Jurkat, Clone E6-1 (cell line): ENCODE measurements at regions not wholly inside any gene's neighbourhood (a gene's known extent, or its start where the extent isn't known, plus 50 kb on each side); places are given as distances from the start of the nearest gene placed in this dataset.
"Not testable (repeated sequence)": the region's sequence is repeated elsewhere in the genome, so short reads cannot be mapped to it uniquely, and the experiment has no call there.

Experiments used
- DNase-seq: peaks from one replicate; pipeline ENCODE4 v3.0.0-alpha.2; 2011; ENCODE audit warnings: low read depth, low spot score
- H3K4me3 ChIP-seq: 2 replicates; pipeline ENCODE4 v1.5.1; 2011; ENCODE audit warnings: mild to moderate bottlenecking, low read length, control low read depth, moderate library complexity

DNA sequence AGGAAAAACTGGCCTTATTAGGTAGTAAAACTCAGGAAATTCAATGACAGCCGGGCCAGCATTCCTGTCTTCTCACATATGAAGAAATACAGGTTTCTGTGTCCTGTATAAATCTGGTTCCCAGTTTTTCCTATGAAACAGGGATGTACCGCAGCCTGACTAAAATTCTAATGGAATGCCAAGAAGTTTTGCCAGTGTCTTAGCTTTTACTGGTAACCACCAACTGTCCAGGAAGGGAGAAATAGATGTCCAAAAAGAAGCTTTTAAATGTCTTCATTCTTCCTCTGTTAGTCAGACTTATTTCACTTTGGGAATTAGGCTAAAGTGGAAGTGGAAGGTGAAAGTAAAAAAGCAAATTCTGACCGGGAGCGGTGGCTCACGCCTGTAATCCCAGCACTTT, 108.0 kb upstream of the TBL1X start:
- DNase-seq, result no peak
- H3K4me3 ChIP-seq, result no peak overlapping the region

DNA sequence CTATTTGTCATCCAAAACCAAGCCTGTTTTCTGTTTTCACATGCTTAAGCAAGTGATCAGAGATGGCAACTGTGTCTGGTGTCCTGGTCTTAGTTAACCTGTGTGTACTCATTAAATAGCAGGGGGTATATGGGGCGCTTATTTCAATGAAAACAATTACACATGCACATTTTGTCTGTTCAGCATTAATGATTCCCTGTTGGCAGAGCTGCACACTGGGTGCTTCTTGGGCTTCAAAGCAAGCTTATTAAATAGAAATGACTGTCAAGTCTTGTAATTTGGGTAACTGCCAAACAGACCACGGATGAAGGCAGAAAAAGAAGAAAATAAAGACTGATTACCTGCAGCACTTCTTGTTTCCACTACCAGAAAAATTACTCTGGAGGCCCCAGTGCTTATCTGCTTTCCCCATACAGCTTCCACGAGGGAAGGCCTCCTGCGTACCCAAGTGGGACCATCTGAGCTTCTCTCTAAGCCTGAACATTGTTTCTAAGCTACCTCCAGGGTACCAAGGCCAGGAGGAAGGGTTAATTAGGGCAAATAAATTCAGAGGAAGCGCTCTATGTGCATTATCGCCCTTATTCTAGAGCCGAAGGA, 107.2 kb upstream of the TBL1X start:
- no peak for DNase-seq
- no peak overlapping the region for H3K4me3 ChIP-seq

DNA sequence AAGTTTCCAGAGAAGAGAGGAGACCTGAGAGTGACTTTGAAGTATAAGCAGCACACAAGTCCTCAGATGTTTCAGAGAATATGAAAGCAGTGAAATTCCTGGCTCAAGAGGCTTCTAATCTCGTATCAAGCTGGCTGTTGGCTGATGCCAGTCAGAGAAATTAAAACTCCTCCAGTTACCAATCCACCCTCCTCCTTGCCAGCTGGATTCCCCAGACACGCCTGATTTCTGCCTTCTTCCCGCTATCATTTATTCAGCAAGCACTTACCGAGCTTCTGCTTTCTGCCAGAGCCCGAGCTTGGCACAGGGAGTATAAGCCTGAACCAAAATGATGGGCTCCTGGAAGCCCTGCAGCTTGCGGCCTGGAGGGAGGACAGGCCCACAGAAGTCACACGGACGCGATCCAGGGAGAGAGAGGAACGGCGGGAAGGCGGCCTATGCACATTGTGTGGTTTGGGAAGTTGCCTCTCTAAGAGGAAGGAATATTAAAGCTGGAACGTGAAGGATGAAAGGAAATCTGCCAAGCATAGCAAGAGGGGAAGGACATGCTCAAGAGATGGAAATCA, 102.4 kb upstream of the TBL1X start:
- DNase-seq, result no peak
- no peak overlapping the region for H3K4me3 ChIP-seq

DNA sequence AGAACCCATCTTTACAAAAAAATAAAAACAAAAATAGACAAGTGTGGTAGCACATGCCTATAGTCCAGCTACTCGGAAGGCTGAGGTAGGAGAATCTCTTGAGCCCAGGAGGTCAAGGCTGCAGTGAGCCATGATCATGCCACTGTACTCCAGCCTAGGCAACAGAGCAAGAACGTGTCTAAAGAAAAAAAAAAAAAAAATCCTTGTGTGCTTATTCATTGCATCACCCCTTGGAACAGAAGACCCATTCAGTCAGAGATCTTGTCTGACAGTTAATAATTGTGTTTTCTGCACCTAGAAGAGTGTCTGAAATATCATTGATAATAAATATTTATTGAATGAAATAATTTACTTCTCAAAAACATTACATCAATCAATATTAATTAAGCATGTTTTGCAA, 97.4 kb upstream of the TBL1X start:
- no peak overlapping the region for H3K4me3 ChIP-seq
- DNase-seq, result no peak

DNA sequence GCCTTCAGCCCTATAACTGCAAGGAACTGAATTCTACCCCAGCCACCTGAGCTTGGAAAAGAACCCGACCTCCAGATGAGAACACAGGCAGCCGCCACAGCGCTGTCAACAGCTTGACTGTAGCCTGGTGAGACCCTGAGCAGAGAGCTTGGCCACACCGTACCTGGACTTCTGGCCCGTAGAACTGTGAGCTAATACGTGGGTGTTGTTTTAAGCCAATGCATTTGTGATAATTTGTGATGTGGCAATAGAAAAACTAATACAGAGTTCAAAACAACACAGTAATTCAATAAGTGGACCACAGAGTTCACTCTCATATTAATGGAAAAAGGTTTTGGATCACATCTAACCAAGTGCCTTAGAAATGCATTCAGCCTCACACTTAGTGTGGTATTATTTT, 96.6 kb upstream of the TBL1X start:
- H3K4me3 ChIP-seq, result no peak overlapping the region

DNA sequence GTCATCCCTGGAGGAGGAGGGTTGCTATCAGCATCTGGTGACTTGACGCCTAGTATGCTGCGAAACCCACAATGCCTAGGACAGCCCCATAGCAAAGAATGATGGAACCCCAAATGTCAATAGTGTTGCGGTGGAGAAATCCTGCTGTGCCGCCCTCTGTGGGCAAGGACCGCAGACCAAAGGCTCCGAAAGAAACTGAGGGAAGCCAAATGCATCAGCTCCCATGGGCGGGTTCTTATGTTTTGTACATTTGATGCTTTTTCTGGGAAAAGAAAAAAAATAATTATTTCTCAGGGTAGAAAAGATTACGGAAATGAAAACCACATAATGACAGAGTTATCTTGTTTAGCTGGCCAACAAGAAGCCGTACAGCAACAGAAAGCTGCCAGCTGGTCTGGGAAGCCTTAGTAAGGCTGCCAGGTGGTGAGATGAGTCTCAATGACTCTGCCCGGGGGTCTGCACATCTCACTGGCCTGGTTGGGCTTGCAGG, 95.0 kb upstream of the TBL1X start:
- no peak overlapping the region for H3K4me3 ChIP-seq
- peak; percentile 49 for DNase-seq

More for the DNA sequence above, 96.6 kb upstream of the TBL1X start:
- no peak for DNase-seq

DNA sequence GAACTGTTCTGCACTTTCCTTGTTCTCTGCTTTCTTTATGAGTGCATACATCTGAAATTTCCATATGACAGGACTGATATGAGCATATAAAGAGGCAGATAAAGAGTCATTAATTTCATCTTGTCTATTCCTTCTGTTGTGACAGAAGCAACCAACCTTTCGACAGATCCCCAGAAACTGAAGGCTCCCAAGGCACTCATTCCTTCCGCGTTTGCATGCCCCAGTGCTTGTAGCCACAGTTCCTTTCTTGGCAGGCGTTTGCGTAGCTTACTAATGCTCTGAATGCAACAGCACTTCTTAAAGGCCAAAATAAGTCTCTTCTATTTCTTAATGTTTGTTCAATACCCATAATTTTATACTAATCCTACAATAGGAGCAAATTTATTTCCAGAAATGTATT, 94.0 kb upstream of the TBL1X start:
- no peak for DNase-seq
- no peak overlapping the region for H3K4me3 ChIP-seq

DNA sequence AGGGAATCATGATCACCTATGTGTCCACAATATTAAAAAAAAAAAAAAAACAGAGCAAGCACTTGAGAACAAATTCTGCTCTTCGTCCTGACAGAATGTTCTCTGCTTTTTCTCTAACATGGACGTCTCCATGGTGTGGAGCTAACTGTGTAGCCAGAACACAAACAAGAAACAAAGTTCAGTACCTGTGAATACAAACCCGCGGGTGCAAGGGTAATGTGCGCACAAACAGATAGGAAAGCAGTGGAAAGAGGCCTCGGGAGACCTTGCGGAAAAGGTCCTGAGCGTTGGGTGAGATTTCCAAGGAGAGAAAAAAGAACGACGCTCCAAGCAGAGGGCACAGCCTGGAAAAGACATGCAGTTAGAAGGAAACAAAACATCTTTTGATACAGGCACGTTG, 92.0 kb upstream of the TBL1X start:
- H3K4me3 ChIP-seq, result no peak overlapping the region
- DNase-seq, result no peak

DNA sequence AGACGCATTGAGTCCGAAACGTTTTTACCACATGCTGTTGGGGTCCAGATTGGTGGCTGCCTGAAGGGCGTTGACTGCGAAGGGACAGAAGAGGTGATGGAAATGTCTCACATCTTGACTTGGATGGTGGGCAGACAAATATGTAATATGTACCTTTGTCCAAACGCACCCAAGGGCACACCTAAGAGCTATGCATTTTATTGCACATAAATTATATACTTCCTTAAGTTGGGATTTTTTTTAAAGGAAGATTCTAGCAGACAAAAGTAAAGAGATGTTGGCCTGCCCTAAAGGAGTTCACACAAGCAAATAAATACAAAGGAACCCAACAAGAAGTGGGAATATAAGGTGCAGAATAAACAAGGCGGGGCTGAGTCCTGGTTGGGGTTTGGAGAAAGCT, 91.1 kb upstream of the TBL1X start:
- DNase-seq, result no peak

DNA sequence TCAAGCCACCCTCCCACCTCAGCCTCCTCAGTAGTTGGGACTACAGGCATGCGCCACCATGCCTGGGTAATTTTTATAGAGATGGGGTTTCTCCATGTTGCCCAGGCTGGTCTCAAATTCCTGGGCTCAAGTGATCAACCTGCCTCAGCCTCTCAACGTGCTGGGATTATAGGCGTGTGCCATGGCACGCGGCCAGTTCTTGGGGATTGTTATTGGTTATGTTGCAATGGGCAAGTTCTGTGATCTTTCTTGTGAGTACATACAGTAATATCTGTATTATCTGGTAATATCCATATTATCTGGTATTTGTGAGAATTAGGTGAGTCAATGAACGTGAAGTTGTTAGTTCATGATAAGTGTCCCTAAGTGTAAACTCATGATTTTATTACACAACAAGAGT, 90.3 kb upstream of the TBL1X start:
- H3K4me3 ChIP-seq, result no peak overlapping the region
- DNase-seq, result no peak

More for the DNA sequence above, 91.1 kb upstream of the TBL1X start:
- no peak overlapping the region for H3K4me3 ChIP-seq

DNA sequence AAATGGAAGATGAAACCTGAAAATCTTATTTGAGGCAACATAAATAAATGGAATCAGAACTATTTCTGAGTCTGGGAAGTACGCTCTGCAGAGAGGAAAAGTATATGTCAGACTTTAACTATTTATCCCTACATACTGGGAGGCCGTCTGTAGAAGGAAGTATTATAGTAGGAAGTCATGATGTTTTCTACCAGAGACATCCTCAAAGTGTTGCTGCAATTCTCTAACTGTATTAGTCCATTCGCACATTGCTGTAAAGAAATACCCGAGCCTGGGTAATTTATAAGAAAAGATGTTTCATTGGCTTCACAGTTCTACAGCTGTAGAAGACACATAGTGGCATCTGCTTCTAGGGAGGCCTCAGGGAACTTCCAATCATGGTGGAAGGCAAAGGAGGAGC, 88.7 kb upstream of the TBL1X start:
- no peak overlapping the region for H3K4me3 ChIP-seq
- no peak for DNase-seq

DNA sequence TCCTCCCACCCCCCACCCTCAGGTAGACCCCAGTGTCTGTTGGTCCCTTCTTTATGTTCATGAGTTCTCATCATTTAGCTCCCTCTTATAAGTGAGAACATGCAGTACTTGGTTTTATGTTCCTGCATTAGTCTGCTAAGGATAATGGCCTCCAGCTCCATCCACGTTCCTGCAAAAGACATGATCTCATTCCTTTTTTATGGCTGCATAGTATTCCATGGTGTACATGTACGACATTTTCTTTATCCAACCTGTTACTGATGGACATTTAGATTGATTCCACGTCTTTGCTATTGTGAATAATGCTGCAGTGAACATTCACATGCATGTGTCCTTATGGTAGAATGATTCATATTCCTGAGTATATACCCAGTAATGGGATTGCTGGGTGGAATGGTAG, 87.6 kb upstream of the TBL1X start:
- DNase-seq, H3K4me3 ChIP-seq: not testable (repeated sequence)

DNA sequence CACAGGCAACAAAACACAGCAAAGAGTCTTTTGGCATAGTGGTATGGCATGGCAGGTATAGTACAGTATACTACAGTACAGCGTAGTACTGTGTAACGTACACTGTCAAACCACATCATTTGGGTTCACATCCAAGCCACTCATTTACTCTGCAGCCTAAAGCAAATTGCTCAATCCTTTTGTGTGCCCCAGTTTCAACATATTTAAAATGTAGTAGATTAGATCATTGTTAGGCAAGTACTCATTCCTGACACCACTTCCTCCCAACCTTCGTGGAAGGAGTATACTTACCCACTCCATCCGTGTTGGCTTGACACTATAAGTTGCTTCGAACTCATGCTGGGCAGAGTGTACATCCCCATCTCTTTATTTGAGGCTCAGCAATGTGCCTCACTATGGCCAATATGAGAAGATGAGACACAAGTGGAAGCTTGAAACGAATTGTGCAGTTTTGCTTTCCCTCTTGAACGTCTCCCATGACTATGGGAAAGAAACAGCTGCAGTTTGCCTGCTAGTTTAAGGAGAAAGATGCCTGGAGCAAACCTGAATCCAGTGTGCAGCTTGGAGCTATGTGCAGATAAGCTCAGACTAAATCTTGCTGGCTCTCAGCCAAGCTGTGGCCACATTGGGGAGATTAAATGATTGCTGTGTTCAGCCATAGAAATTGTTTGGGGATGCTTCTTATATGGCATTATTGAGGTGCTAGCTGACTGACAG, 85.7 kb upstream of the TBL1X start:
- DNase-seq, result no peak

DNA sequence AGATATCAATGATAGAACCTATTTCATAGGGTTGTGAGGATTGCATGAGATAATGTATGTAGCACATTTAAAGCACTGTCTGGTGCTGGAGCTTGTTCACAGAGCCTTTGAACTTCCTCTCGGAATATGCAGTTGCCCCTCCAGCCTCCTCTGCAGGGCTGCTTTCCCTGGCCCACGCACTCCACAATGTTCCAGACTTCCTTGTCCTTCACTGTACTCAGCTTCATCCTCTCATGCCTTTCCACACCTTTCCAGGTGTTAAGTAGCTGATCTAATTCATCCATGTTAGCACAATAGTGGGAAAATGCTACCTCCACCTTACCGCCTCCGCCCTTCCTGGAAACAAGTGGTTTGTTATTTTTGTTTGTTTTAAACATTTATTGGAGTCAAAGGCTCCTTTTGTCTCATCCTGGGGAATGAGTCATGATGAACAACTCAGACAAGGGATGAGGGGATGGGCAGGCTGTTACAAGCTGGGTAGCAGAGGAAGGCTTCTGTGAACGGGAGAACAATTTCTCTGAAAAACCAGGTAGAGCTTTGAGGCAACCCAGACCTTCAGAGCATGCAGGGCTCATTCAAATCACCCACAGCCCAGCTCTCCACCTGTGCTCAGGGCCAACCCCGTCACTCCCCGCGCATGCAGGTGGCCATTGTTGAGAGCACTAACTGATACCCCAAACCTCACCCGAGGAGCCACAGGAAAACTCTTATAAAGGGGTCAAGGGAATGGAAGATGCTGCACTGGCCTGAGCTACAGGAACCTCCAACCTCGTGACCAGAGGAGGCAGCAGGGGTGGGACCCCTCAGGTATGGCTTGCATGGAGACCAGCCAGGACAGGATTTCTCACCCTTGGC, 84.9 kb upstream of the TBL1X start:
- no peak for DNase-seq
- no peak overlapping the region for H3K4me3 ChIP-seq

More for the DNA sequence above, 85.7 kb upstream of the TBL1X start:
- H3K4me3 ChIP-seq, result no peak overlapping the region

DNA sequence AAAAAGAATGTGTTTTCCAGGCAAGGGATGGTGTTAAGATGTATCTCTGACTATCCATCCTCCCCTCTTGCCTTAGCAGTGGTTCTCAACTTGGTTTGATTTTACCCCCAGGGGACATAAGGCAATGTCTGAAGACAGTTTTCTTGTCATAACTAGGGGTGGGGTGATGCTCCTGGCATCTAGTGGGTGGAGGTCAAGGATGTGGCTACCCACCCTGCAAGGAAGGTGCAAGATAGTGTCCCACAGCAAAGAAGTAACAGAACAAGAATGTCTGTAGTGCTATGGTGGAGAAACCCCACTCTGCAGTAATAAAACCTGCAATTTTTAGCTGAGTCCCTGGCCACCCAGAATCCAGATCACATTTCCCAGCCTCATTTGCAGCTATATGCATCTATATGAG, 81.2 kb upstream of the TBL1X start:
- DNase-seq, result no peak
- H3K4me3 ChIP-seq, result no peak overlapping the region

DNA sequence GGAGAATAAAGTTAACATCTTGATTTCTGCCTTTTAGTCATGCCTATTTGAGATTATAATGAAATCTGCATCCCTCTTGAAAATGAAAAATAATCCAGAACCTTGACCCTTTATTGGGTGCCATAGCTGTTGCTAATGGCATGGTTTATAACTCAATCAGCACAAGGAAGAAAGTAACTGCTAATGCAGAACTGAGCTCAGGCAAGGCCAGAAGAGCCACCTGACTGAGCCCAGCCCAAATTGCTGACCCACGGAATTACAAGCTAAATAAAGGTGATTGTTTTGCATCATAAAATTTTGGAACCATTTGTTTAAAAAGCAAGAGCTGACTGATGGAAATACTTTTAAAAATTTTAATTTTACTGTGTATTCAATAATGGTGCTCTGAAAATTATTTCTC, 76.4 kb upstream of the TBL1X start:
- no peak for DNase-seq
- H3K4me3 ChIP-seq, result no peak overlapping the region

DNA sequence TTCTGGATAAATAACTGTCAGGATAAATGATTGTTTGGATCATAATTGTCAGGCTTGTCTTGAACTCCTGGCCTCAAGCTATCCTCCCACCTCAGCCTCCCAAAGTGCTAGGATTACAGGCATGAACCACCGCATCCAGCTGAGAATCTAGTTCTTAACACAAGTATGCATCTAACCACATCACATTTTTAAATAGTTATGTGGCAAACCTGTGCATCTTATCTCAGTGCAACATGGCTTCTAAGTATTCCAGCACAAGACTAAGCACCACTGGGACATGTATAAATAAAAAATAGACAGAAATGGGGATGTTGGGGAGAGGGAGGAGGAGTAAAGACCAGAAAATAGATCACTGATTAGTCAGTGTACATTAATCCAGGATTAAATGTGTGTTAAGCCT, 74.7 kb upstream of the TBL1X start:
- H3K4me3 ChIP-seq, result no peak overlapping the region
- no peak for DNase-seq

DNA sequence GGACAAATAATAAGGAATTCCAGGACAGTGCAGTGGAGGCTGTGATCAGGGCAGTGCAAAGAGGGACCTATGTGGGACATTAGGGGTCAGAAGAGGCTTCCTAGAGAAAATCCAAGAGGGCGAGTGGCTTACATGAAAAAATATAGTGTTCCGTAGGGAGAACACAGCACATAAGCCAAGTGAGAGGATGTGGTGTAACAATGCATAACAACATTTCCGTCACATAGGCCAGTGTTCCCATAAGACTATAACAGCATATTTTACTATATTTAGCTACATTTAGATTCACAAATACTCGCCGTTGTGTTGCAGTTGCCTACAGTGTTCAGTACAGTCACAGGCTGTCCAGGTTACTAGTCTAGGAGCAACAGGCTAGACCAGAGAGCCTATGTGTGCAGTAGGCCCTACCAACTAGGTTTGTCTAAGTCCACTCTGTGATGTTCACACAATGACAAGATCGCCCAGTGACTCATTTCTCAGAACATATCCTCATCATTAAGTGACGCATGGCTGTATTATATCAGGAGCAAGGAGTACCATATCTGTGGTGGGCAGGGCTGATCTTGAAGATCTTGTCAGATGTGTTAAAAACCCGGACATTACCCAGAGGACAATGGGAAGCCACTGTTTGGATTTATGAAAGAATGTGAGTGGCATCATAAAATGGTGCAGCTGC, 74.0 kb upstream of the TBL1X start:
- no peak overlapping the region for H3K4me3 ChIP-seq
- no peak for DNase-seq

DNA sequence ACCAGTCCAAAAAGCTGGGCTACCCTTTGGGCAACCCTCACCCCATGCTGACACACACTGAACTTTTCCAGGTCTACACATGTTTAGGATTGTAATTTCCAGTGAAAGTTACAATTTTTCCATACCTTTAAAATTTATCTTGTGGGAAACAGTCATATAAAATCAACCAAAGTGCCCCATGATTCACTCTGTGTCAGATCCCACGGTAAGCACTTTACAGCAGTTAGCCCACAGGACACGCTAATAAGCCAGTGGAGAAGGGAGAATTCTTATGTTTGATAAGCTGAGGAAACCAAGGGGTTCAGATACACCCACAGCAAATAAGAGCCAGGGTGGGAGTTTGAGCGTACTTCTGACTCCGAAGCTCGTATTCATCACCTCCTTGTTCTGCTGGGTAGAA, 72.4 kb upstream of the TBL1X start:
- H3K4me3 ChIP-seq, result no peak overlapping the region
- no peak for DNase-seq
